ENCODE measurements at regions not wholly inside any gene's neighbourhood (a gene's known extent, or its start where the extent isn't known, plus 50 kb on each side); places are given as distances from the start of the nearest gene placed in this dataset.

GRCh38 chr2:156136566-156136965, 196.0 kb downstream of the NR4A2 start:
- H3K27me3 ChIP-seq (ENCODE audit: low read depth), result no peaks in the 10 kb centered on the region

DNA sequence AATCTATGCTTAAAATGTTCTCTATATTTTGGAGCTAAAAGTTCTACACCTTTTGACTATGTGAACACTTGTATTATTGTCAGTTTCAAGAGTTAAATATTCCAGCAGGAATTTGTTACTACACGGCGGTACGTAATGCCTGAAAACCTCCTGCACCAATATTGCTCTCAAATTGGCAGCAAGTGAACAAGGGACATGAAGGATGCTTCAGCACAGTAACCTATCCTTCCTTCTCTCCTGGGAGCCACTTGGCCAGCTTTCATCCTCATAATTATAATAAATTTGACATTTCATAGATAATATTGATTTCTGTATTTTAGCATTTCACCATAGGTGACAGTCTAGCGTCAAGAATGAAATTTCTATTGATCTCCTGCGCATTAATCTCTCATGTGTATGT, 197.6 kb downstream of the NR4A2 start:
- Histone ChIP-seq H3K9me3 (replicated peaks) (no peaks in the 10 kb centered on the region), H3K4me1 (no peaks in the 10 kb centered on the region), H3K27me3 (ENCODE audit: low read depth) (no peaks in the 10 kb centered on the region), H3K36me3 (no peaks in the 10 kb centered on the region), H3K4me3 (no peak overlapping the region), H3K27ac (replicated peaks) (no peak overlapping the region)
- TF ChIP-seq CTCF (IDR thresholded peaks at IDR 0.05; ENCODE audit: borderline replicate concordance), result no peak
- intact Hi-C loops (cut with micrococcal nuclease), result no loop called here
- no peak for DNase-seq

More at GRCh38 chr2:156136566-156136965, 196.0 kb downstream of the NR4A2 start:
- H3K36me3 ChIP-seq, result no peaks in the 10 kb centered on the region
- intact Hi-C loops (cut with micrococcal nuclease), result no loop called here
- no peak overlapping the region for H3K4me3 ChIP-seq
- no peak overlapping the region for H3K27ac ChIP-seq (replicated peaks)
- no peaks in the 10 kb centered on the region for H3K4me1 ChIP-seq
- peaks cover 8% of the 10 kb centered on the region for H3K9me3 ChIP-seq (replicated peaks)
- no peak for DNase-seq
- TF ChIP-seq CTCF (IDR thresholded peaks at IDR 0.05; ENCODE audit: borderline replicate concordance), result no peak

- H3K27ac ChIP-seq (replicated peaks), result no peak overlapping the region
- no peaks in the 10 kb centered on the region for H3K27me3 ChIP-seq (ENCODE audit: low read depth)
- H3K9me3 ChIP-seq (replicated peaks), result no peaks in the 10 kb centered on the region
- H3K4me1 ChIP-seq, result no peaks in the 10 kb centered on the region
- H3K4me3 ChIP-seq, result no peak overlapping the region
- TF ChIP-seq CTCF (IDR thresholded peaks at IDR 0.05; ENCODE audit: borderline replicate concordance), result no peak
- intact Hi-C loops (cut with micrococcal nuclease), result no loop called here
- no peaks in the 10 kb centered on the region for H3K36me3 ChIP-seq
- DNase-seq, result no peak
Measured at GRCh38 chr2:156132941-156133340, 199.6 kb downstream of the NR4A2 start.

DNA sequence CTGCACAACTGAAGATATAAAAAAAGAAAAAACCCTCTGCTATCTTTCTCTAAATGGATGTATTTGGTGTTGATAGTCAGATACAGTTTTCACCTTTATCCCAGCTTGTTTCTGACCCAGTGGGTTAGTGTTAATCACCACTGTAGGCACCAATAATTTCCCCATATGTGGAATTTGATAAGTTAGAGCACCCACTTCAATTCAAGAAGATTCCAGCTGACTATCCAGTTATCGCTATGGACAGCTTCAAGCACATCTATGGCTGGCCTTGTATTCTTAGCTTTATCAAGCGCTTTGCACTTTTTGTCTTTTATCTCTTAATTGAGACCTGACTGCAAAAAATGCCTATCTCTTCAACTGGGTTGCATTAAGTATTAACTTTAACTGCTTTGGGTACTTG, 200.4 kb downstream of the NR4A2 start:
- no peaks in the 10 kb centered on the region for H3K9me3 ChIP-seq (replicated peaks)
- intact Hi-C loops (cut with micrococcal nuclease), result no loop called here
- H3K27ac ChIP-seq (replicated peaks), result no peak overlapping the region
- no peak for TF ChIP-seq CTCF (IDR thresholded peaks at IDR 0.05; ENCODE audit: borderline replicate concordance)
- no peak overlapping the region for H3K4me3 ChIP-seq
- no peaks in the 10 kb centered on the region for H3K36me3 ChIP-seq
- H3K27me3 ChIP-seq (ENCODE audit: low read depth), result no peaks in the 10 kb centered on the region
- no peak for DNase-seq
- H3K4me1 ChIP-seq, result no peaks in the 10 kb centered on the region

DNA sequence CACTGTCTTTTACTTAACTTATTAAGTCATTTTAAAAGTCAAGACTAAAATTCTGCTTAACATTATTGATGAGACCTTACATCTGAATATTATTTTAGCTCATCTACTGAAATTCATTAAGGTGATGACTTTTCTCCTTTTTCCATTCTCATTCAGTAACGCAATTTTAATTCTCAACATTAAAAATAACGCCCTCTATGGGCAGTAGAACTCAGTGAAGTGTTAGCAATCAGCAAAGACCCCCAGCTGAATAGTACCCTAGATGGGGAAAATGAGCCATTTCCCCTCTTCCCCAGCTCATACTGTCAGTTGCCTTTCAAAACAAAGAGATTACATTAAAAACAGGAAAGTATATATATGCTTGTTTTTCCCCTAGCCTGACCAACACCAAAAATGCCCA, 203.3 kb downstream of the NR4A2 start:
- Histone ChIP-seq H3K27me3 (ENCODE audit: low read depth) (no peaks in the 10 kb centered on the region), H3K36me3 (no peaks in the 10 kb centered on the region), H3K9me3 (replicated peaks) (no peaks in the 10 kb centered on the region), H3K4me1 (no peaks in the 10 kb centered on the region), H3K4me3 (no peak overlapping the region), H3K27ac (replicated peaks) (no peak overlapping the region)
- intact Hi-C loops (cut with micrococcal nuclease), result no loop called here
- TF ChIP-seq CTCF (IDR thresholded peaks at IDR 0.05; ENCODE audit: borderline replicate concordance), result no peak
- DNase-seq, result no peak

DNA sequence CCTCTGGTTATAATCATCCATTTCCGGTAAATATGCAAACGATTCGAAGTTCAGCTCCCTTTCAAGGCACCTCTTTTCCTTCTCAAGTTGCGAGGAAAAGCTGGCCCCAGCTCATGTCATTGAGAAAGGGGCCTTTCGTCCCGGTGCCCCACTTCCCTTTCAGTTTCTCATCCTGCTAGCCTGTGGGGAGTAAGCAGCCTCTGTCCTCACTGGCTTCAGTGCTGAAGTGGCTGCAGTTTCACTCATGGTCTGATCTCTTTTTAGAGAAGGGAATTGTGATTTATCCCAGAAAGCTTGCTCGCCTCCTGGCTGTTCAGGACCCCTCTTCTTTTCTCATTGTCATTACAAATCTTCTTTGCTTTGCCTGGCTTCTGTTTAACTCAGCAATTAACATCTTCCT, 207.5 kb downstream of the NR4A2 start:
- Histone ChIP-seq H3K27ac (replicated peaks) (no peak overlapping the region), H3K4me3 (no peak overlapping the region), H3K36me3 (no peaks in the 10 kb centered on the region), H3K4me1 (no peaks in the 10 kb centered on the region), H3K9me3 (replicated peaks) (no peaks in the 10 kb centered on the region), H3K27me3 (ENCODE audit: low read depth) (no peaks in the 10 kb centered on the region)
- DNase-seq, result no peak
- no peak for TF ChIP-seq CTCF (IDR thresholded peaks at IDR 0.05; ENCODE audit: borderline replicate concordance)
- intact Hi-C loops (cut with micrococcal nuclease), result no loop called here

All from left ventricle myocardium inferior (tissue), 1 donor.